GM12872 (cell line): ENCODE measurements at regions not wholly inside any gene's neighbourhood (a gene's known extent, or its start where the extent isn't known, plus 50 kb on each side); places are given as distances from the start of the nearest gene placed in this dataset.

Experiments
- TF ChIP-seq, protein P1 (sequence below): IDR thresholded peaks from 3 replicates; pipeline ENCODE4 v1.5.1; 2011; ENCODE audit warnings: low read depth, mild to moderate bottlenecking, low read length, moderate library complexity; ENCODE audit not compliant: insufficient read depth

DNA sequence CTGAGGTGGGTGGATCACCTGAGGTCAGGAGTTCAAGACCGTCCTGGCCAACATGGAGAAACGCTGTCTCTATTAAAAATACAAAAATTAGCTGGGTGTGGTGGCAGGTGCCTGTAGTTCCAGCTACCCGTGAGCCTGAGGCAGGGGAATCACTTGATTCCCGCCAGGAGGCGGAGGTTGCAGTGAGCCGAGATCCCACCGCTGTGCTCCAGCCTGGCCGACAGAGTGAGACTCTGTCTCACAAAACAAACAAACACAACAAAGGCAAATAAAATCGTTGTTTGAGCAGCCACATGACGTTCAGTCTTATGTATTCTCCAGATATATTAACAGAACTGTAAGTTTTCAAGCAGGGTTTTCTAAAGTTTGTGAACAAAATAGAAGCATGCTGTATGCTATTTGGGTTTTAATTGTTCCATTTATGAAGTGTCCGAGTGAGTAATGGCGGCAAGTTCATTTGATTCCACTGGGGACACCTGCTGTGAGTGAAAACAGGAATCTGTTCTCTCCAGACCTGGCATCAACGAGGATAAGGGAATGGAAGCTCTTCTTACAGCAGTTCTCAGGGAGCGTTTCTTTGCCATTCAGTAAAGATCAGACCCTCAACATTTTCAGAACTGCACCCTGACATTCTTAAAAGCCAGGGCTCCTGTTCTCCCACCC is 122.5 kb upstream of the PITRM1 start:
- TF ChIP-seq, protein P1, sequence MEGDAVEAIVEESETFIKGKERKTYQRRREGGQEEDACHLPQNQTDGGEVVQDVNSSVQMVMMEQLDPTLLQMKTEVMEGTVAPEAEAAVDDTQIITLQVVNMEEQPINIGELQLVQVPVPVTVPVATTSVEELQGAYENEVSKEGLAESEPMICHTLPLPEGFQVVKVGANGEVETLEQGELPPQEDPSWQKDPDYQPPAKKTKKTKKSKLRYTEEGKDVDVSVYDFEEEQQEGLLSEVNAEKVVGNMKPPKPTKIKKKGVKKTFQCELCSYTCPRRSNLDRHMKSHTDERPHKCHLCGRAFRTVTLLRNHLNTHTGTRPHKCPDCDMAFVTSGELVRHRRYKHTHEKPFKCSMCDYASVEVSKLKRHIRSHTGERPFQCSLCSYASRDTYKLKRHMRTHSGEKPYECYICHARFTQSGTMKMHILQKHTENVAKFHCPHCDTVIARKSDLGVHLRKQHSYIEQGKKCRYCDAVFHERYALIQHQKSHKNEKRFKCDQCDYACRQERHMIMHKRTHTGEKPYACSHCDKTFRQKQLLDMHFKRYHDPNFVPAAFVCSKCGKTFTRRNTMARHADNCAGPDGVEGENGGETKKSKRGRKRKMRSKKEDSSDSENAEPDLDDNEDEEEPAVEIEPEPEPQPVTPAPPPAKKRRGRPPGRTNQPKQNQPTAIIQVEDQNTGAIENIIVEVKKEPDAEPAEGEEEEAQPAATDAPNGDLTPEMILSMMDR: no peak

DNA sequence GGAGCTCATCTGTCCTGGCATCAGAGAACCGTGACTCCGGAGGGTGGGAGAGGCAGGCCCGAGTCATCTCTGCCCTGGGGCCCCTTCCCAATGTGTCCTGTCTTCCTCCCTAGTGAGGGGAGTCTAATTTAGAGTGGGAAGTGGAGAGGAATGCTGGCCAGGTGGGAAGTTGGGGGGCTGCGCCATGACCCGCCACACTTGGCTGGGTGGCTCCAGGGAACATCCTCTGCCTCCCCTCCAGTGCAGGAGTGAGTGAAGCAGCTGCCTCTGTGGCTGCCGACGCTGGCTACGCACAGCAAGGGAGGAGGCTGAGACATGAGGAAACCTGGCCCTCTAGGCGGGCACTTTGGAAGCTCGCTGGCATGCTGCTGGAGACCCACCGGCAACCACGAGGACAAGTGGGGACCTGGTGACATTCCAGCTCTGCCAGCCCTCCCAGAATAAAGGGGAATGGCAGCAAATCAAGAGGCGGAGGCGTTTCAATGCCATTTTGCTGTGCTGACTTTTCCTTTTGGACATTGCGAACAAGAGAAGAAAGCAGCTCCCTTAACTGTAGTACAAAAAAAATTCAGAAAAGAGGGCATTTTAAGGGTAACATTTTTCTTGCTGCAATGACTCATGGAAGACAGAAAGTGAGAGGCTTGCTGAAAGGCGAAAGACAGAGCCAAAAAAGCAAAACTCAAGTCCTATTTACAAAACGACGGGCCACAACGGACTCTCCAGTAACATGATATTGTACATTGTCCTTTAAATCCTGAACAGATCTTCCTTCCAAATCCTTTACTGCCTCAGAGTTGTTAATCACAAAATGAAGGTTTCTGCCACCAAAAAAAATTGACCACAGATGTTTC is 121.2 kb upstream of the PITRM1 start:
- TF ChIP-seq, protein P1: no peak

DNA sequence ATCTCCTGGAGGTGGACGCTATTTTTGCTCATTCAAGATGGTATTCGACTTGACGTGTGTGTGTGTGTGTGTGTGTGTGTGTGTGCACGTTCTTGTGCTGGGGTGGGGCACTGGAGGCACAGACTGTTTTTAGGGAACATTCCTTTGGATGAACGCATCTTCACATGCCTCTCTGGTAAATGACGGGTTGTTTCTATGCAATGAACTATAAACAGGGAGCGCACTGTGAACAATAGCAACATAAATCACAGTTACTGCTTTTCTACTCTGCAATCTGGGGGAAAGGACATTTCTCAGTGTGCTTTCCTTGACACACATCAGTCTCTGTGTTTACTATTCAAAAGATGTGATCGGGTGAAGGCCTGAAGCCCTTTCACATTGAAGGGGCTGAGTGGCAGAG is 120.1 kb upstream of the PITRM1 start:
- TF ChIP-seq, protein P1: no peak

DNA sequence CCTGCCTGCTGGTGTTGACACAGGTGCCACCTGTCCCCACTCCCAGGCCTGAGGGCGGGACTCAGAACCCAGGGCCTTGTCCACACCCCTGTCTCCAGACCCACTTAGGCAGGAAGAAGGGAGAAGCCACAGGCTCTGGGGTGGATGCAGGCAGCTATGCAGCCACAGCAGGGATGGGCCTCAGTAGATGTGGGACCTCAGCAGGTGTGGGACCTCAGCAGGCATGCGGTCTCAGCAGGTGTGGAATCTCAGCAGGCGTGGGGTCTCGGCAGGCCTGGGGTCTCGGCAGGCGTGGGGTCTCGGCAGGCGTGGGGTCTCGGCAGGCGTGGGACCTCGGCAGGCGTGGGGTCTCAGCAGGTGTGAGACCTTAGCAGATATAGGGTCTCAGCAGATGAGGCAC is 118.0 kb upstream of the PITRM1 start:
- TF ChIP-seq, protein P1: no peak

DNA sequence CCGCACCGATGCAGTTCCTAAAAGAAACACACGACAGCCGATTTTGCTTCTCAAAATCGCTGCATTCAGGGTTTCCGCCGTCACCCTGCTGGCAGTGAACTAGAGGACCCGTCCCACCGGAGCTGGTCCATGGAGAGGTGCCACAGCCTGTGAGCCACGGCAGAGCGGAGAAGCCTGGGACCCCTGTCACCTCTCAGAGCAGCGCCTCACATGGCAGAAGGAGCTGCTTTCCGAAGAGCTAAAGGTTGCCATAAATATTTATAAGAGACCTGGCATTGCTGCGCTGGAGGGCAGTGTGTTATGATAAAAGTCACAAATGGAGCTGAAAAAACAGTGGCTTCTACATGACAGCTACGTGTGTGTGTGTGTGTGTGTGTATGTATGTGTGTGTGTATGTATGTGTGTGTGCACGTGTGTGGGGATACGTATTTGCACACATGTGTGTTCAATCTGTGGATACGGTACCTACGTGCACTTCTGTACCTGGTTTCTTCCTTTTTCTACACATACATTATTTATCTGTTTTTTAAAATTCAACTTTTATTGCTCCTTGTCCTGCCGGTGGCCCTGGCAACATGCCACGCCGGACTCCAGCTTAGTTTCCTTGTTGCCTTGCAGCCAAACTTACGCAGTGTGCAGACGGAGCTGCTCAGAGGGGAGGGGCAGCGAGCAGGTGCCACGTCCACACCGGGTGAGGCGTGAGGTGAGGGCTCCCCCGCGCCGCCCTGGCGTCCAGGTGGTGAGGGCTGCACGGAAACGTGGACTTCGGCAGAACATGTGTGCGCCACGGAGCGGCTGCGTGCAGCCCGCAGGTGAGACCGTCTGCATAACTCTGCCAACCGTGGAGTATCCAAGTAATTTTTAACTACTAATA is 115.2 kb upstream of the PITRM1 start:
- TF ChIP-seq, protein P1: no peak

DNA sequence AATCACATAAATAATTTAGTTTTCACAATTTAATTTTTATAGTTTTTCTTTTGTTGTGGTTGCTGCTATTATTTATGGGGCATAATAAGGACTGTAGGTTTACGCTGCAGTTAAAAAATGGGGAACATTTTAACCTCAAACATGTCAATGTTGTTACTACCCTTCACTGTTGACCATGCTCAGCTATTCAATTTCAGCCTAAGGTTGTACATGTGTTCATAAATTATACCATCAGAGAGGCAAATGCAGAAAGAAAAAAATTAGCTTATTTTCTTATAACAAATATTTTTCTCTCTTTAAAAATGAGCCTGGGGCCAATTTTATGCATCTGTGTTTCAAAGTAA is 110.1 kb upstream of the PITRM1 start:
- TF ChIP-seq, protein P1: no peak
